ENCODE measurements at regions not wholly inside any gene's neighbourhood (a gene's known extent, or its start where the extent isn't known, plus 50 kb on each side); places are given as distances from the start of the nearest gene placed in this dataset.

- no peak for DNase-seq
Observed at GRCh38 chr20:52469128-52469527, 277.5 kb upstream of the ZFP64 start.

DNA sequence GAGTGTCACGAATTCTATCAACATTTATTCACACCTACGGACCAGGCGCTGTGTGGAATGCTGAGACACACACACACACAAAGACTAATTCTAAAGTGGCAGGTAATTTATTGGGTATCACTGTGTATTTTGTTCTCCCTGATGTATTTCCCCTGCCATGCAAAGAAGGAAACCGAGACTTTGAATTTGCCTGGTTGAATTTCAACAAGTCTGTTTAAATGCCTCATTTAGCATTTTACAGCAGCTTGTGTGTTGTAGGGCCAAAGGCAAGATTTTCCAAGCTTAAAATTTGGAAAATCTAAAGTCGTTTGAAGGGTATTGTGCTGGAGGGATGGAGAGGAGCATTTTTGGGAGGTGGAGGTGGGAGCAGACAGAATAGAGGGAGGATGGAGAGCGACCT, 274.4 kb upstream of the ZFP64 start:
- DNase-seq = no peak

GRCh38 chr20:52461582-52461981, 270.0 kb upstream of the ZFP64 start:
- DNase-seq = no peak

DNA sequence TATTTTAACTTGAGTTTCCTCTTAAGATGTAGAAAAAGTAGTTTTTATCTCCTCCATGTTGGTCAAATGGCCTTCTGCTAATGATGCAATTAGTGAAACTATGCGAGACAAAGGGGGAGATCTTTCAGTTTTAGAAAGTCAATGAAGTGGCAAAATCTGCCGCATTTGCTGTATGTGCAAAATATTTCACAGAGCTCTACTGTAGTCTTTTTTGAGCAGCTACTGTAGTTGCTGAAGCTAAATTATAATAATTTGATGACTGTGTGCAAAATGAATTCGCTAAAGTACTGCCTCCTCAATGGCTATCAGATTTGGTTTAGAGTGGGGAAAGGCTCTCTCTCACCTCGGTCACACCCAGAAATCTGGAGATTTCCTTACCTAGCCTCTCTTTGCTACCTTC, 267.6 kb upstream of the ZFP64 start:
- DNase-seq = no peak

DNA sequence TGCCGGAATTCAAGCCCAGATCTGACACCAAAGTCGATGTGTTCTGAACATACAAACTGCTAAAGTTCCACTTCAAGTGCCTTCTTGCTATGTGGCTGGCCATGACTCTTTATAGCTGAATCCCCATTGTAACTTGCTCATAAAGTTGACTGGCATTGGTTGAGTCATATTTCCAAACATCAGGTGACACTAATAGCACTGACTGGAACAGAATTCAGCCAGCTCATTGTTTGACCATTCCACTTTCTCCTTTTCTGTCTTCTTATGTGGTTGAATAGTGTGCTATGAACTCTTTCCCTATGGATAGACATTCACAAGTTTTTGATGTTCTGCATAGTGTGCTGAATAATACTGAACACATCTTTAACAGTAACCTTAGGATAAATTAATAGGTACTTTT, 266.2 kb upstream of the ZFP64 start:
- DNase-seq = no peak

GRCh38 chr20:52454660-52455059, 263.1 kb upstream of the ZFP64 start:
- no peak for DNase-seq

GRCh38 chr20:52448513-52449232, 257.1 kb upstream of the ZFP64 start:
- no peak for DNase-seq

GRCh38 chr20:52447225-52447551, 255.6 kb upstream of the ZFP64 start:
- no peak for DNase-seq

GRCh38 chr20:52446421-52447224, 255.0 kb upstream of the ZFP64 start:
- no peak for DNase-seq

DNA sequence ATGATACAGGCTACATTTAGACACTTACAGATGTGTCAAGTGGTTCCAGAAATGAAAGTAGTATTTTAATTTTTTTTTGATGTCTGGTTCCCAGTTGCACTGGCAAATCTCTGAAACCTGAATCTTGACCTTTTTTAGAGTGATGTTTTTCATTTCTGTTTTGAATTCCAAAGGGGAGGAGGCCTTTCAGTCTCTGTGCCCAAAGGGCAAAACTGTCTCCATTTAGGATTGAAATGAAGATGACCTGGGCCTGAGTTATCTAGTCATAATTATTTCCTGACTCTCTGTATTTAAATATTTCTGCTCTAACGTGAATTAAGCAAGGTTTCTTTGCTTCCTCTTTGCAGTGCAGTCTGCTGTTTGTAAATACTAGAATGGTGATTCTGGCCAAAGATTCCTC, 252.9 kb upstream of the ZFP64 start:
- no peak for DNase-seq

- no peak for DNase-seq
Observed at GRCh38 chr20:52443874-52444273, 252.3 kb upstream of the ZFP64 start.

DNA sequence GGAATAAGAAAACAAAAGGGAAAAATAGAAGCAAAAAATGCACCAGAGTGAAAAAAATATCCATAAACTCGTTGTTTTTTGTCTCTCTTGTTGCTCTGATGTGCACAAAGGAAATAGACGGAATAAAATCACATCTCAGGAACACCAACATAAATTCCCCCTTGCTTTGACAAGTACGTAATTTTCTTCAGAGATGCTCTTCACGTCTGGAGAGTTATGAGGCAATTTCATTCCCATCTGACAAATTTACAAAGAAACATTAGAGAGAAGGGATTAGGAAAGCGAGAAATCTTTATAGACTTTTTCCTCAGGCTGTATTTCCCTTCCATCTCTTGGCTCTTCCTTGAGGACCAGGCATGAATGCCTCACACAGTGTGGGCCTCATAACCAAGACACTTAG, 250.1 kb upstream of the ZFP64 start:
- no peak for DNase-seq

- no peak for DNase-seq
Observed at GRCh38 chr20:52439375-52439774, 247.8 kb upstream of the ZFP64 start.

DNA sequence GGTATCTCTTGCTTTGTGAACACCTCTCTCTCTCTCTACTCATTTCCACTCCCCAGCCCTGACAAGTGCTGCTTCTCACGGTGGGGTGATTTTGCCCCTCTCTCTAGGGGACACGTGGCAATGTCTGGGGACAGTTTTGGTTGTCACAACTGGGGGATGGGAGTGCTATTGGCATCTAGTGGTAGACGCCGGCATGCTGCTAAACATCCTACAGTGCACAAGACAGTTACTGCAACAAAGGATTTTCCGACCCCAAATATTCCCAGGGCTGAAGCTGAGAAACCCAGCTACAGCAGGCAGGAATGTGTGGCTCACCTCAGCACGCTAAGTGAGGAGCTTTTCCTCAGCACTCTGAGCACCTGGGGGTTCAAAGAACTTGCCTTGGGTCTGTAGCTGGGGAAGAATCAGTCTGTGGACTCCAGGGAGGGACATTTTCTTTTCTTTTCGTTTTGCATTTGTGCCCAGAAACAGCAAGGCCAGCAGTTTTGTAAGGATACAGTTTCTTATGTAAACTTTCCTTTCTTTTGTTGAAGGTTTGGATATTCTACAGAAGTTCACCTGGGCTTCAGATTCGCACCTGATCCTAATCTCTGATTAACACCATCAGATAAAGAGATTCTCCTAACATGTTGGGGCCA, 246.9 kb upstream of the ZFP64 start:
- DNase-seq = no peak

DNA sequence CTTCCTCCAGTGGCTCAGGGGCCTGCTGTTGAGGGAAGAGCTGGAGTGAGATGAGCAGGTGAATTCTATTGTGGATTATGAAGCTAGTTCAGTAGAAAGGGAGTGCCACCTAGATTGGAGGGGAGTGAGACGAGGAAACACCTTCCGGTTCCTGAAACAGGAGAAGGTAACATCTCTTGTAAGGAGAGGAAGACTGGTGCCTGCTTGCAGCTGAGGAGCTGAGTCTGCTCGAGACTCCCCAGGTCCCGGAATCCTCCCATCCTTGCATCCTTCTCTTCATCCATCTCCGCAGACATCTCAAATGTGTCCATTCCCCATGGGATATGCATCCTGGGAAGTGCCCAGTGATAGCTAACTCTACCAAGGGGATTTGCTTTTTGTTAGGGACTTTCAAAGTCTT, 242.9 kb upstream of the ZFP64 start:
- DNase-seq = no peak

DNA sequence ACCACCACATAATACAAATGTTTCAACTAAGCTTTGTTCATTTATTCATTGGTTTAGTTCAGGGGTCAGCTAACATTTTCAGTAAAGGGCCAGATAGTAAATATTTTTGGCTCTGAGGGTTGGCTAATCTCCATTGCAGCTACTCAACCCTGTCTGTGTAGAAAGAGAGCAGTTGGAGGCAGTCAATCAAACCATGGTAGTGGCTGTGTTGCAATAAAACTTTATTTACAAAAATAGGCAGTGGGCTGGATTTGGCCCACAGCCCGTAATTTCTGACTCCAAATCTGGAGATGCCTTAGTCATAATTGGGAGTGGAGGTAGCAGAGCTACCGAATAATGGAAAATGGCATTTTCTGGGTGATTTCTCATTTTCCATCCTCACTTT, 242.5 kb upstream of the ZFP64 start:
- DNase-seq = no peak

DNA sequence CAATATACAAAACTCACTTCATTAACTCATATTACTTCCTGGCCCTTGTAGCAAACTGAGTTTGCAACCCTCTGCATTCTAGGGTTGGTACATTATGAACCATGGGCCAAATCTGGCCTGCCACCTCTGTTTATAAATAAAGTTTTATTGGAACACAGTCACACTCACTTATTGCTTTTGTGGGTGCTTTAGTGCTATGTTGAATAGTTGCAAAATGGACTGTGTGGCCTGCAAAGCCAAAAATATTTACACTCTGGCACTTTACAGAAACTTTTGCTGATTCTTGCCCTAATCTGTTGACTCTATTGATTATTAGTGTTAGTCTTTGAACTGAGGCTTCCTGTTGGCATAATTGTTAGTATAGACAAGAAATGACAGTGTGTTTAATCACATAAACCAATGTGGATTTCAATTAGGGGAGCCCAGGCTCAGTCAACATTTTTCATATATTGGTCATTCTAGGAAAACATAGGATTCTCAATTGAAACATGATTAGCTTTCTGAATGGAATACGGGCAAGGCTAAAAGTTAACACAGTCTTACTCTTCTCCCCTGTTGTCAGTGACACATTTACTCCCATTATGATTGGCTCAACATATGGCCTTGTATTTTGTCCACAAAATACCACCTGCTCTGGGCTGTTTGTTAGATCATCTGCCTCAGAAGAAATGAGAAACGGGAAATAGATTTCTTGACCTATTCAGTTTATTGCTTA, 241.9 kb upstream of the ZFP64 start:
- DNase-seq = no peak

GRCh38 chr20:52432740-52433139, 241.2 kb upstream of the ZFP64 start:
- DNase-seq = no peak

- no peak for DNase-seq
Observed at GRCh38 chr20:52429029-52429428, 237.4 kb upstream of the ZFP64 start.

- no peak for DNase-seq
Observed at GRCh38 chr20:52427960-52428359, 236.4 kb upstream of the ZFP64 start.

DNA sequence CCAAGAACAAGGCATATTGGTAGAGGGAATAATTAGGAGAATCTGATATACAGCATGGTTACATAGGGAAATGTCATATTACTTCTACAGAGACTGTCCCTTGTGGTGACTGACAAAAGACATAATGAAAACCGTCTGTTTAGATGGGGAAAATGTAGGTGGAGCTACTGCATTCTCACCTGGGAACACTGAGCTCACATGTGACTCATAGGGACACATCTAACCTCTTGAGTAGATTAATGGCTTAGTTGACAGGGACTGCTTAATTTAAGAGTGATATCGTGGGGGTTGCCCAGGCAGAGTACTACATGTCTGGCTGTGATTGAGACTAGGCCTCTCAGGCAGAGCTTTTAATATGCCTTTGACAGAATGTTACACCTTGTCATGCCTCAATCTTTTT, 235.3 kb upstream of the ZFP64 start:
- no peak for DNase-seq

DNA sequence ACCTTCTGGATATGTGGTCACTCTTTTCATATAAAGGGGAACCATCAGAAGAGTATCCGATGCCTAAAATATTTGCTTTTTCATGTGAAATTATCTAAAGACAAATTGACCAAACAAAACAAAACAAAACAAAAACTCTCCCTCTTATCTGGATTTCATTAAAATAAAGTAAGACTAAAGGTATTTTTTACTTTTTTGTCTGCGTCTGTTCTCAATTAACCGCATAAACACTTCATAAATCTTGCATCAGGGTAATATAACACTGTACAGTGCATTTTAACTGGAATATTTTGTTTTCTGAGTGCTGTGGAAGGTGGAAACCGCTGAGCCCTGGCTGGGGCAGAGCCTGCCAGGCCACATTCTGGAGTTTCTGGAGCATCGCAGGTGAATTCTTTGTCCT, 234.1 kb upstream of the ZFP64 start:
- DNase-seq = no peak

- no peak for DNase-seq
Observed at GRCh38 chr20:52425253-52425652, 233.7 kb upstream of the ZFP64 start.
